ENCODE measurements at regions not wholly inside any gene's neighbourhood (a gene's known extent, or its start where the extent isn't known, plus 50 kb on each side); places are given as distances from the start of the nearest gene placed in this dataset.

GRCh38 chr3:72008226-72008996, 223.5 kb upstream of the PROK2 start:
- H3K27me3 ChIP-seq, result no peaks in the 10 kb centered on the region
- no peak for DNase-seq (ENCODE audit: low spot score)
- H3K4me3 ChIP-seq, result no peak overlapping the region
- no peaks in the 10 kb centered on the region for H3K36me3 ChIP-seq (replicated peaks; ENCODE audit: insufficient read depth, low read depth)
- H3K4me2 ChIP-seq, result no peak overlapping the region
- TF ChIP-seq EZH2 (IDR thresholded peaks at IDR 0.05; ENCODE audit: borderline replicate concordance) (no peak), CTCF (IDR thresholded peaks at IDR 0.05; ENCODE audit: poor library complexity) (no peak), EZH2phosphoT487 (IDR thresholded peaks at IDR 0.05; ENCODE audit: low read depth, severe bottlenecking, unreplicated experiment) (no peak)
- H3K79me2 ChIP-seq, result no peaks in the 10 kb centered on the region
- no peaks in the 10 kb centered on the region for H3K4me1 ChIP-seq (ENCODE audit: insufficient read depth)
- WGBS (ENCODE audit: low lambda C conversion rate, missing lambda C conversion rate), result 93% methylated on average over 5 of the region's 5 CpGs
- no peaks in the 10 kb centered on the region for H4K20me1 ChIP-seq (ENCODE audit: insufficient read depth, poor library complexity, severe bottlenecking)
- no peak overlapping the region for H2AFZ ChIP-seq
- no peak overlapping the region for H3K27ac ChIP-seq
- no peaks in the 10 kb centered on the region for H3K9me2 ChIP-seq (replicated peaks; ENCODE audit: insufficient read depth)
- no peaks in the 10 kb centered on the region for H3K9me3 ChIP-seq (ENCODE audit: low read depth)

- no peak for DNase-seq (ENCODE audit: low spot score)
- Histone ChIP-seq H3K9me3 (ENCODE audit: low read depth) (no peaks in the 10 kb centered on the region), H3K9me2 (replicated peaks; ENCODE audit: insufficient read depth) (no peaks in the 10 kb centered on the region), H3K27ac (no peak overlapping the region), H4K20me1 (ENCODE audit: insufficient read depth, poor library complexity, severe bottlenecking) (no peaks in the 10 kb centered on the region), H3K4me1 (ENCODE audit: insufficient read depth) (no peaks in the 10 kb centered on the region), H2AFZ (no peak overlapping the region), H3K4me2 (no peak overlapping the region), H3K79me2 (no peaks in the 10 kb centered on the region), H3K27me3 (no peaks in the 10 kb centered on the region), H3K4me3 (no peak overlapping the region), H3K36me3 (replicated peaks; ENCODE audit: insufficient read depth, low read depth) (no peaks in the 10 kb centered on the region)
- 84% methylated on average over 12 of the region's 12 CpGs for WGBS (ENCODE audit: low lambda C conversion rate, missing lambda C conversion rate)
- no peak for TF ChIP-seq CTCF (IDR thresholded peaks at IDR 0.05; ENCODE audit: poor library complexity)
- TF ChIP-seq EZH2 (IDR thresholded peaks at IDR 0.05; ENCODE audit: borderline replicate concordance), result no peak
- TF ChIP-seq EZH2phosphoT487 (IDR thresholded peaks at IDR 0.05; ENCODE audit: low read depth, severe bottlenecking, unreplicated experiment), result no peak
These were observed 221.9 kb upstream of the PROK2 start for GRCh38 chr3:72006631-72007556.

- Histone ChIP-seq H3K27me3 (no peaks in the 10 kb centered on the region), H3K9me3 (ENCODE audit: low read depth) (no peaks in the 10 kb centered on the region), H3K4me3 (no peak overlapping the region), H3K79me2 (no peaks in the 10 kb centered on the region), H4K20me1 (ENCODE audit: insufficient read depth, poor library complexity, severe bottlenecking) (no peaks in the 10 kb centered on the region), H3K4me1 (ENCODE audit: insufficient read depth) (no peaks in the 10 kb centered on the region), H3K27ac (peak overlapping the region; percentile 37), H3K9me2 (replicated peaks; ENCODE audit: insufficient read depth) (no peaks in the 10 kb centered on the region), H3K36me3 (replicated peaks; ENCODE audit: insufficient read depth, low read depth) (no peaks in the 10 kb centered on the region), H3K4me2 (no peak overlapping the region), H2AFZ (no peak overlapping the region)
- TF ChIP-seq EZH2 (IDR thresholded peaks at IDR 0.05; ENCODE audit: borderline replicate concordance) (no peak), CTCF (IDR thresholded peaks at IDR 0.05; ENCODE audit: poor library complexity) (no peak), EZH2phosphoT487 (IDR thresholded peaks at IDR 0.05; ENCODE audit: low read depth, severe bottlenecking, unreplicated experiment) (no peak)
- WGBS (ENCODE audit: low lambda C conversion rate, missing lambda C conversion rate), result 88% methylated on average over 5 of the region's 5 CpGs
- no peak for DNase-seq (ENCODE audit: low spot score)
These were observed 219.9 kb upstream of the PROK2 start for GRCh38 chr3:72004749-72005292.

Data from hepatocyte (in vitro differentiated cells).